HG02885 (cell line): ENCODE measurements at regions not wholly inside any gene's neighbourhood (a gene's known extent, or its start where the extent isn't known, plus 50 kb on each side); places are given as distances from the start of the nearest gene placed in this dataset.
A peak's percentile ranks its signal among the peaks of the same experiment; 100 is the strongest.

Source experiments
- ATAC-seq: cut with Tn5 transposase; IDR thresholded peaks from one replicate; pipeline ENCODE4 v1.9.1; 2021; ENCODE audit warnings: mild to moderate bottlenecking; ENCODE audit not compliant: unreplicated experiment, poor library complexity

- no peak for ATAC-seq
These were observed 230.5 kb downstream of the PIK3R1 start for GRCh38 chr5:68446070-68446357.

GRCh38 chr5:68446487-68446894, 230.9 kb downstream of the PIK3R1 start:
- peak; percentile 92 for ATAC-seq

GRCh38 chr5:68447136-68447929, 231.8 kb downstream of the PIK3R1 start:
- ATAC-seq: no peak

- ATAC-seq: no peak
These were observed 233.8 kb downstream of the PIK3R1 start for GRCh38 chr5:68449380-68449779.

GRCh38 chr5:68450245-68450852, 234.8 kb downstream of the PIK3R1 start:
- no peak for ATAC-seq

- no peak for ATAC-seq
These were observed 236.7 kb downstream of the PIK3R1 start for GRCh38 chr5:68452286-68452685.

GRCh38 chr5:68454172-68454571, 238.6 kb downstream of the PIK3R1 start:
- ATAC-seq: no peak

GRCh38 chr5:68454766-68455165, 239.2 kb downstream of the PIK3R1 start:
- no peak for ATAC-seq

GRCh38 chr5:68455216-68455615, 239.7 kb downstream of the PIK3R1 start:
- ATAC-seq: no peak

- no peak for ATAC-seq
These were observed 241.2 kb downstream of the PIK3R1 start for GRCh38 chr5:68456756-68457217.

- no peak for ATAC-seq
These were observed 241.7 kb downstream of the PIK3R1 start for GRCh38 chr5:68457285-68457684.

- ATAC-seq: no peak
These were observed 243.0 kb downstream of the PIK3R1 start for GRCh38 chr5:68458416-68459021.

GRCh38 chr5:68459093-68459809, 243.7 kb downstream of the PIK3R1 start:
- ATAC-seq: no peak

GRCh38 chr5:68459810-68460139, 244.2 kb downstream of the PIK3R1 start:
- no peak for ATAC-seq

- peak; percentile 57 for ATAC-seq
These were observed 244.7 kb downstream of the PIK3R1 start for GRCh38 chr5:68460147-68460798.

- no peak for ATAC-seq
These were observed 248.1 kb downstream of the PIK3R1 start for GRCh38 chr5:68463606-68464005.

GRCh38 chr5:68464424-68464823, 248.9 kb downstream of the PIK3R1 start:
- ATAC-seq: peak; percentile 58

GRCh38 chr5:68465133-68465532, 249.6 kb downstream of the PIK3R1 start:
- no peak for ATAC-seq

- ATAC-seq: no peak
These were observed 250.5 kb downstream of the PIK3R1 start for GRCh38 chr5:68465934-68466551.

- ATAC-seq: no peak
These were observed 251.7 kb downstream of the PIK3R1 start for GRCh38 chr5:68467208-68467607.
